ENCODE measurements at regions not wholly inside any gene's neighbourhood (a gene's known extent, or its start where the extent isn't known, plus 50 kb on each side); places are given as distances from the start of the nearest gene placed in this dataset.

- no peaks in the 10 kb centered on the region for H3K27me3 ChIP-seq (replicated peaks; ENCODE audit: insufficient read depth, low read length)
- TF ChIP-seq CTCF (IDR thresholded peaks at IDR 0.05; ENCODE audit: low read length), result no peak
- no peak for TF ChIP-seq EZH2 (optimal IDR thresholded peaks at IDR 0.05; ENCODE audit: low read depth, low read length)
- no peak for TF ChIP-seq EZH2phosphoT487 (IDR thresholded peaks at IDR 0.05; ENCODE audit: low read length)
- no peaks in the 10 kb centered on the region for H4K20me1 ChIP-seq (ENCODE audit: insufficient read depth, low read length)
- H3K36me3 ChIP-seq (replicated peaks; ENCODE audit: insufficient read depth, low read length), result no peaks in the 10 kb centered on the region
- no peak overlapping the region for H3K4me2 ChIP-seq (ENCODE audit: low read depth, low read length)
- H3K79me2 ChIP-seq (ENCODE audit: low read length), result no peaks in the 10 kb centered on the region
- H3K4me1 ChIP-seq (ENCODE audit: low read length), result no peaks in the 10 kb centered on the region
- no peak for DNase-seq
- no peak overlapping the region for H2AFZ ChIP-seq (ENCODE audit: low read length)
- no peak overlapping the region for H3K9ac ChIP-seq (ENCODE audit: low read length)
- no peak overlapping the region for H3K27ac ChIP-seq (ENCODE audit: low read length)
- H3F3A ChIP-seq (ENCODE audit: insufficient read depth, low read length), result no peaks in the 10 kb centered on the region
- H3K9me3 ChIP-seq (replicated peaks; ENCODE audit: insufficient read depth, low read length), result no peaks in the 10 kb centered on the region
- no peak overlapping the region for H3K4me3 ChIP-seq (ENCODE audit: low read length)
- no peaks in the 10 kb centered on the region for H3K9me2 ChIP-seq (replicated peaks; ENCODE audit: insufficient read depth, low read length)
Observed at GRCh38 chr21:32183396-32183795, 95.5 kb downstream of the MIS18A start.

DNA sequence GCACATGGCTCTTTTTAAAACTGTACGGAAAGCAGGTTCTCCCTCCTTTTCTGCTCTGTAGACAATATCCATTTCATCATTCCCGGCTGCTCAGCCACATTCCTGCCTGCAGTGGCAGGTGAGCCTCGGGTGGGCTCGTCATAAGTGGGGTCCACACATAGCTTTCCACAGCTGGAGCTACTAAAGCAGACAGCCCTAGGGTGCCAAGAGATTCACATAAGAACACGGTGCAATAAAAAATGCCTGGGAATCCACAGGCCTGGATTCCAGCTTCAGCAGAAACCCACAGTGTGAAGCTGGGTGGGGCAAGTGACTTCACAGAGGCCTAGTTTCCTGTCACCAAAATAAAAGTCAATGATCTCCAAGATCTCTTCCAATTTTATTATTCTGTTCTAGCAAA lies 96.4 kb downstream of the MIS18A start:
- Histone ChIP-seq H3K4me2 (ENCODE audit: low read depth, low read length) (no peak overlapping the region), H2AFZ (ENCODE audit: low read length) (no peak overlapping the region), H3K4me3 (ENCODE audit: low read length) (no peak overlapping the region), H3K9me2 (replicated peaks; ENCODE audit: insufficient read depth, low read length) (no peaks in the 10 kb centered on the region), H3K4me1 (ENCODE audit: low read length) (no peaks in the 10 kb centered on the region), H3F3A (ENCODE audit: insufficient read depth, low read length) (no peaks in the 10 kb centered on the region), H3K9me3 (replicated peaks; ENCODE audit: insufficient read depth, low read length) (no peaks in the 10 kb centered on the region), H3K27me3 (replicated peaks; ENCODE audit: insufficient read depth, low read length) (no peaks in the 10 kb centered on the region), H4K20me1 (ENCODE audit: insufficient read depth, low read length) (no peaks in the 10 kb centered on the region), H3K27ac (ENCODE audit: low read length) (no peak overlapping the region), H3K79me2 (ENCODE audit: low read length) (no peaks in the 10 kb centered on the region), H3K9ac (ENCODE audit: low read length) (no peak overlapping the region), H3K36me3 (replicated peaks; ENCODE audit: insufficient read depth, low read length) (no peaks in the 10 kb centered on the region)
- no peak for DNase-seq
- no peak for TF ChIP-seq EZH2 (optimal IDR thresholded peaks at IDR 0.05; ENCODE audit: low read depth, low read length)
- no peak for TF ChIP-seq CTCF (IDR thresholded peaks at IDR 0.05; ENCODE audit: low read length)
- TF ChIP-seq EZH2phosphoT487 (IDR thresholded peaks at IDR 0.05; ENCODE audit: low read length), result no peak

GRCh38 chr21:32181457-32181856 lies 97.4 kb downstream of the MIS18A start:
- Histone ChIP-seq H3K27ac (ENCODE audit: low read length) (no peak overlapping the region), H3K9me2 (replicated peaks; ENCODE audit: insufficient read depth, low read length) (no peaks in the 10 kb centered on the region), H3K36me3 (replicated peaks; ENCODE audit: insufficient read depth, low read length) (no peaks in the 10 kb centered on the region), H4K20me1 (ENCODE audit: insufficient read depth, low read length) (no peaks in the 10 kb centered on the region), H3K4me1 (ENCODE audit: low read length) (no peaks in the 10 kb centered on the region), H3K9ac (ENCODE audit: low read length) (no peak overlapping the region), H3K4me3 (ENCODE audit: low read length) (no peak overlapping the region), H3F3A (ENCODE audit: insufficient read depth, low read length) (no peaks in the 10 kb centered on the region), H3K4me2 (ENCODE audit: low read depth, low read length) (no peak overlapping the region), H3K9me3 (replicated peaks; ENCODE audit: insufficient read depth, low read length) (no peaks in the 10 kb centered on the region), H3K27me3 (replicated peaks; ENCODE audit: insufficient read depth, low read length) (no peaks in the 10 kb centered on the region), H2AFZ (ENCODE audit: low read length) (no peak overlapping the region), H3K79me2 (ENCODE audit: low read length) (no peaks in the 10 kb centered on the region)
- no peak for DNase-seq
- TF ChIP-seq EZH2 (optimal IDR thresholded peaks at IDR 0.05; ENCODE audit: low read depth, low read length), result no peak
- TF ChIP-seq CTCF (IDR thresholded peaks at IDR 0.05; ENCODE audit: low read length), result no peak
- TF ChIP-seq EZH2phosphoT487 (IDR thresholded peaks at IDR 0.05; ENCODE audit: low read length), result no peak

Measured in MM.1S (cell line).